Trophoblast cell (in vitro differentiated cells and primary cell): ENCODE measurements at regions not wholly inside any gene's neighbourhood (a gene's known extent, or its start where the extent isn't known, plus 50 kb on each side); places are given as distances from the start of the nearest gene placed in this dataset.

Source experiments
- DNase-seq, 2 donors: peaks; one replicate each; pipeline ENCODE4 v3.0.0-alpha.2; 2016
- H2AFZ ChIP-seq: 2 replicates; pipeline ENCODE4 v1.6.1; 2013; ENCODE audit warnings: low read length, moderate library complexity, mild to moderate bottlenecking; ENCODE audit not compliant: insufficient read depth, poor library complexity
- H2AK5ac ChIP-seq: 2 replicates; pipeline ENCODE4 v1.6.1; 2013; ENCODE audit warnings: mild to moderate bottlenecking, low read length
- H2BK120ac ChIP-seq: 2 replicates; pipeline ENCODE4 v1.6.1; 2013; ENCODE audit warnings: low read length, mild to moderate bottlenecking, moderate library complexity; ENCODE audit not compliant: insufficient read depth, poor library complexity
- H2BK12ac ChIP-seq: 2 replicates; pipeline ENCODE4 v1.6.1; 2013; ENCODE audit warnings: mild to moderate bottlenecking, low read length, moderate library complexity
- H2BK5ac ChIP-seq: 2 replicates; pipeline ENCODE4 v1.6.1; 2013; ENCODE audit warnings: low read length, low read depth, moderate library complexity, mild to moderate bottlenecking; ENCODE audit not compliant: poor library complexity
- H3K14ac ChIP-seq: 2 replicates; pipeline ENCODE4 v1.6.1; 2013; ENCODE audit warnings: mild to moderate bottlenecking, low read length
- H3K18ac ChIP-seq: 2 replicates; pipeline ENCODE4 v1.6.1; 2013; ENCODE audit warnings: mild to moderate bottlenecking, low read length
- H3K23ac ChIP-seq: 2 replicates; pipeline ENCODE4 v1.6.1; 2013; ENCODE audit warnings: low read length
- H3K27ac ChIP-seq: 2 replicates; pipeline ENCODE4 v1.5.1; 2013; ENCODE audit warnings: low read depth, mild to moderate bottlenecking, inconsistent platforms, low read length, moderate library complexity
- H3K27me3 ChIP-seq: 2 replicates; pipeline ENCODE4 v1.6.1; 2013; ENCODE audit warnings: inconsistent platforms, mild to moderate bottlenecking, low read length, moderate library complexity; ENCODE audit not compliant: insufficient read depth
- H3K36me3 ChIP-seq, 2 experiments: 1 replicate in 1 of 2; 2 replicates in 1 of 2; pipeline ENCODE4 v1.6.1; 2013; ENCODE audit warnings: low read length in 2 of 2, mild to moderate bottlenecking in 2 of 2, moderate library complexity in 1 of 2; ENCODE audit not compliant: insufficient read depth in 2 of 2, control insufficient read depth in 1 of 2
- H3K4ac ChIP-seq: 2 replicates; pipeline ENCODE4 v1.6.1; 2013; ENCODE audit warnings: low read depth, mild to moderate bottlenecking, low read length, moderate library complexity
- H3K4me1 ChIP-seq, 2 experiments: 1 replicate in 1 of 2; 2 replicates in 1 of 2; pipeline ENCODE4 v1.6.1; 2013; ENCODE audit warnings: low read length in 2 of 2, mild to moderate bottlenecking in 2 of 2, moderate library complexity in 1 of 2; ENCODE audit not compliant: insufficient read depth in 2 of 2, control insufficient read depth in 1 of 2
- H3K4me2 ChIP-seq: 2 replicates; pipeline ENCODE4 v1.6.1; 2013; ENCODE audit warnings: inconsistent platforms, mild to moderate bottlenecking, low read length, moderate library complexity
- H3K4me3 ChIP-seq: 2 replicates; pipeline ENCODE4 v1.5.1; 2013; ENCODE audit warnings: mild to moderate bottlenecking, low read depth, low read length, inconsistent platforms
- H3K79me1 ChIP-seq: one replicate; pipeline ENCODE4 v1.6.1; 2013; ENCODE audit warnings: low read length
- H3K79me2 ChIP-seq: 2 replicates; pipeline ENCODE4 v1.6.1; 2013; ENCODE audit warnings: low read length, mild to moderate bottlenecking; ENCODE audit not compliant: control insufficient read depth, insufficient read depth, poor library complexity
- H3K9ac ChIP-seq: 2 replicates; pipeline ENCODE4 v1.6.1; 2013; ENCODE audit warnings: mild to moderate bottlenecking, low read length
- H3K9me3 ChIP-seq: 2 replicates; pipeline ENCODE4 v1.6.1; 2013; ENCODE audit warnings: low read depth, mild to moderate bottlenecking, control low read depth, inconsistent platforms, low read length; ENCODE audit not compliant: insufficient read depth
- H4K12ac ChIP-seq: 2 replicates; pipeline ENCODE4 v1.6.1; 2013; ENCODE audit warnings: low read depth, mild to moderate bottlenecking, low read length, moderate library complexity
- H4K8ac ChIP-seq: 2 replicates; pipeline ENCODE4 v1.6.1; 2013; ENCODE audit warnings: low read depth, mild to moderate bottlenecking, low read length, moderate library complexity
- H4K91ac ChIP-seq: one replicate; pipeline ENCODE4 v1.6.1; 2013; ENCODE audit warnings: low read depth, mild to moderate bottlenecking, low read length, moderate library complexity
- WGBS: extraction: QIAGEN DNeasy Blood & Tissue Kit; methylation state at CpG from one replicate; pipeline ENCODE4 v1.1.7; 2013; ENCODE audit warnings: missing lambda C conversion rate; ENCODE audit not compliant: insufficient read length, insufficient coverage; ENCODE audit errors: extremely low coverage; 5-methylcytosine and 5-hydroxymethylcytosine counted together

- Histone ChIP-seq H3K4me1 (no peaks in the 10 kb centered on the region), H4K8ac (no peak overlapping the region), H2AFZ (no peak overlapping the region), H3K4ac (no peak overlapping the region), H3K4me3 (no peak overlapping the region), H3K18ac (no peak overlapping the region), H3K9ac (no peak overlapping the region), H4K12ac (no peak overlapping the region), H2AK5ac (no peak overlapping the region), H3K79me1 (no peaks in the 10 kb centered on the region), H3K9me3 (peaks cover 3% of the 10 kb centered on the region), H2BK5ac (no peak overlapping the region), H3K36me3 (no peaks in the 10 kb centered on the region), H4K91ac (no peak overlapping the region), H3K23ac (no peak overlapping the region), H2BK12ac (no peak overlapping the region), H3K14ac (no peak overlapping the region), H3K27me3 (no peaks in the 10 kb centered on the region), H3K4me2 (no peak overlapping the region), H2BK120ac (no peak overlapping the region), H3K27ac (no peak overlapping the region), H3K79me2 (no peaks in the 10 kb centered on the region)
- WGBS: no CpG with 5 or more reads among the region's 19 CpGs
- DNase-seq: no peak
Measured at GRCh38 chr2:239806758-239807434, 218.2 kb downstream of the NDUFA10 start.

- H2BK120ac ChIP-seq: no peak overlapping the region
- no peak overlapping the region for H2AK5ac ChIP-seq
- H3K14ac ChIP-seq: no peak overlapping the region
- H3K27me3 ChIP-seq: no peaks in the 10 kb centered on the region
- no peak for DNase-seq
- no peaks in the 10 kb centered on the region for H3K4me1 ChIP-seq
- H4K8ac ChIP-seq: no peak overlapping the region
- no peak overlapping the region for H3K9ac ChIP-seq
- H3K4me3 ChIP-seq: no peak overlapping the region
- no peak overlapping the region for H3K27ac ChIP-seq
- H3K79me2 ChIP-seq: no peaks in the 10 kb centered on the region
- no peak overlapping the region for H3K4me2 ChIP-seq
- peaks cover 3% of the 10 kb centered on the region for H3K9me3 ChIP-seq
- H2BK5ac ChIP-seq: no peak overlapping the region
- no peak overlapping the region for H3K4ac ChIP-seq
- no CpG with 5 or more reads among the region's 7 CpGs for WGBS
- H2AFZ ChIP-seq: no peak overlapping the region
- H3K18ac ChIP-seq: no peak overlapping the region
- no peak overlapping the region for H3K23ac ChIP-seq
- H3K79me1 ChIP-seq: no peaks in the 10 kb centered on the region
- H3K36me3 ChIP-seq: no peaks in the 10 kb centered on the region
- no peak overlapping the region for H4K12ac ChIP-seq
- H4K91ac ChIP-seq: no peak overlapping the region
- no peak overlapping the region for H2BK12ac ChIP-seq
Measured at GRCh38 chr2:239806276-239806675, 218.9 kb downstream of the NDUFA10 start.

GRCh38 chr2:239805414-239805813, 219.7 kb downstream of the NDUFA10 start:
- Histone ChIP-seq H3K36me3 (no peaks in the 10 kb centered on the region), H3K4me2 (no peak overlapping the region), H2BK12ac (no peak overlapping the region), H3K4ac (no peak overlapping the region), H3K9me3 (peaks cover 6% of the 10 kb centered on the region), H4K91ac (no peak overlapping the region), H2AFZ (no peak overlapping the region), H3K14ac (no peak overlapping the region), H3K9ac (no peak overlapping the region), H3K23ac (no peak overlapping the region), H4K8ac (no peak overlapping the region), H3K79me1 (no peaks in the 10 kb centered on the region), H3K27me3 (no peaks in the 10 kb centered on the region), H3K4me3 (no peak overlapping the region), H3K4me1 (no peaks in the 10 kb centered on the region), H3K18ac (no peak overlapping the region), H2BK120ac (no peak overlapping the region), H2BK5ac (no peak overlapping the region), H2AK5ac (no peak overlapping the region), H3K27ac (no peak overlapping the region), H3K79me2 (no peaks in the 10 kb centered on the region), H4K12ac (no peak overlapping the region)
- DNase-seq: no peak
- WGBS: no CpG with 5 or more reads among the region's 14 CpGs

- Histone ChIP-seq H3K4me1 (no peaks in the 10 kb centered on the region), H3K4ac (no peak overlapping the region), H3K79me2 (no peaks in the 10 kb centered on the region), H2BK120ac (no peak overlapping the region), H3K9ac (no peak overlapping the region), H2AK5ac (no peak overlapping the region), H3K27ac (no peak overlapping the region), H2BK5ac (no peak overlapping the region), H3K9me3 (peaks cover 6% of the 10 kb centered on the region), H4K91ac (no peak overlapping the region), H3K14ac (no peak overlapping the region), H3K4me3 (peak overlapping the region; percentile 28), H4K12ac (no peak overlapping the region), H2BK12ac (no peak overlapping the region), H3K79me1 (no peaks in the 10 kb centered on the region), H3K4me2 (no peak overlapping the region), H4K8ac (no peak overlapping the region), H3K23ac (no peak overlapping the region), H2AFZ (no peak overlapping the region), H3K36me3 (no peaks in the 10 kb centered on the region), H3K27me3 (no peaks in the 10 kb centered on the region), H3K18ac (no peak overlapping the region)
- DNase-seq: no peak
- no CpG with 5 or more reads among the region's 12 CpGs for WGBS
Measured at GRCh38 chr2:239805043-239805329, 220.2 kb downstream of the NDUFA10 start.
